Dermis microvascular lymphatic vessel endothelial cell (primary cell): ENCODE measurements at regions not wholly inside any gene's neighbourhood (a gene's known extent, or its start where the extent isn't known, plus 50 kb on each side); places are given as distances from the start of the nearest gene placed in this dataset.
A peak's percentile ranks its signal among the peaks of the same experiment; 100 is the strongest.

Source experiments
- DNase-seq, 2 donors: peaks; one replicate each; pipeline versions ENCODE4 v3.0.0 to v3.0.0-alpha.2; 2010; ENCODE audit warnings: low read depth in 2 of 2

GRCh38 chr17:69822314-69822875 is 252.6 kb upstream of the KCNJ16 start:
- no peak for DNase-seq

- peak; percentile 80 to 94 for DNase-seq
These were observed 246.9 kb upstream of the KCNJ16 start for GRCh38 chr17:69828087-69828486.

GRCh38 chr17:69834494-69834893 is 240.5 kb upstream of the KCNJ16 start:
- DNase-seq, result no peak

- DNase-seq, result no peak
These were observed 223.3 kb upstream of the KCNJ16 start for GRCh38 chr17:69851736-69852135.

GRCh38 chr17:69853541-69854224 is 221.3 kb upstream of the KCNJ16 start:
- DNase-seq, result no peak

GRCh38 chr17:69854225-69854780 is 220.7 kb upstream of the KCNJ16 start:
- DNase-seq, result no peak

GRCh38 chr17:69856946-69857345 is 218.1 kb upstream of the KCNJ16 start:
- no peak for DNase-seq

GRCh38 chr17:69857412-69857835 is 217.6 kb upstream of the KCNJ16 start:
- peak; percentile 77 to 88 for DNase-seq

GRCh38 chr17:69858460-69858859 is 216.6 kb upstream of the KCNJ16 start:
- no peak for DNase-seq

GRCh38 chr17:69860142-69860680 is 214.8 kb upstream of the KCNJ16 start:
- DNase-seq, result no peak

GRCh38 chr17:69864462-69864861 is 210.6 kb upstream of the KCNJ16 start:
- DNase-seq, result no peak

GRCh38 chr17:69869667-69870066 is 205.4 kb upstream of the KCNJ16 start:
- DNase-seq, result no peak

GRCh38 chr17:69870091-69870530 is 204.9 kb upstream of the KCNJ16 start:
- DNase-seq, result peak in 1 of 2 donors; percentile 77

GRCh38 chr17:69870751-69871199 is 204.2 kb upstream of the KCNJ16 start:
- DNase-seq, result no peak

- DNase-seq, result no peak
These were observed 203.7 kb upstream of the KCNJ16 start for GRCh38 chr17:69871318-69871717.

- no peak for DNase-seq
These were observed 202.3 kb upstream of the KCNJ16 start for GRCh38 chr17:69872675-69873262.

- peak in 1 of 2 donors; percentile 89 for DNase-seq
These were observed 200.8 kb upstream of the KCNJ16 start for GRCh38 chr17:69874175-69874670.

GRCh38 chr17:69876757-69877156 is 198.3 kb upstream of the KCNJ16 start:
- no peak for DNase-seq

GRCh38 chr17:69878661-69879060 is 196.4 kb upstream of the KCNJ16 start:
- DNase-seq, result peak in 1 of 2 donors; percentile 67

GRCh38 chr17:69879576-69879975 is 195.4 kb upstream of the KCNJ16 start:
- no peak for DNase-seq

- no peak for DNase-seq
These were observed 194.4 kb upstream of the KCNJ16 start for GRCh38 chr17:69880591-69881112.

- DNase-seq, result no peak
These were observed 192.7 kb upstream of the KCNJ16 start for GRCh38 chr17:69882281-69882680.
